ENCODE measurements at regions not wholly inside any gene's neighbourhood (a gene's known extent, or its start where the extent isn't known, plus 50 kb on each side); places are given as distances from the start of the nearest gene placed in this dataset.

GRCh38 chr9:117485176-117485575 is 70.3 kb upstream of the ASTN2 start:
- TF ChIP-seq MAZ (IDR thresholded peaks at IDR 0.05; ENCODE audit: borderline replicate concordance, low read depth, low read length), result no peak
- TF ChIP-seq, protein P1, sequence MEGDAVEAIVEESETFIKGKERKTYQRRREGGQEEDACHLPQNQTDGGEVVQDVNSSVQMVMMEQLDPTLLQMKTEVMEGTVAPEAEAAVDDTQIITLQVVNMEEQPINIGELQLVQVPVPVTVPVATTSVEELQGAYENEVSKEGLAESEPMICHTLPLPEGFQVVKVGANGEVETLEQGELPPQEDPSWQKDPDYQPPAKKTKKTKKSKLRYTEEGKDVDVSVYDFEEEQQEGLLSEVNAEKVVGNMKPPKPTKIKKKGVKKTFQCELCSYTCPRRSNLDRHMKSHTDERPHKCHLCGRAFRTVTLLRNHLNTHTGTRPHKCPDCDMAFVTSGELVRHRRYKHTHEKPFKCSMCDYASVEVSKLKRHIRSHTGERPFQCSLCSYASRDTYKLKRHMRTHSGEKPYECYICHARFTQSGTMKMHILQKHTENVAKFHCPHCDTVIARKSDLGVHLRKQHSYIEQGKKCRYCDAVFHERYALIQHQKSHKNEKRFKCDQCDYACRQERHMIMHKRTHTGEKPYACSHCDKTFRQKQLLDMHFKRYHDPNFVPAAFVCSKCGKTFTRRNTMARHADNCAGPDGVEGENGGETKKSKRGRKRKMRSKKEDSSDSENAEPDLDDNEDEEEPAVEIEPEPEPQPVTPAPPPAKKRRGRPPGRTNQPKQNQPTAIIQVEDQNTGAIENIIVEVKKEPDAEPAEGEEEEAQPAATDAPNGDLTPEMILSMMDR (IDR thresholded peaks at IDR 0.05), result no peak
